Muscle of back (tissue), 3 donors: ENCODE measurements at regions not wholly inside any gene's neighbourhood (a gene's known extent, or its start where the extent isn't known, plus 50 kb on each side); places are given as distances from the start of the nearest gene placed in this dataset.
"Not testable (repeated sequence)": the region's sequence is repeated elsewhere in the genome, so short reads cannot be mapped to it uniquely, and the experiment has no call there.

Experiments used
- DNase-seq, 3 donors: peaks; one replicate each; pipeline versions ENCODE4 v3.0.0 to v3.0.0-alpha.2; 2013

- DNase-seq, result no peak
These were observed 309.2 kb upstream of the SATB1 start for GRCh38 chr3:18734309-18734708.

GRCh38 chr3:18732474-18732873 is 307.3 kb upstream of the SATB1 start:
- no peak for DNase-seq

GRCh38 chr3:18730491-18730890 is 305.4 kb upstream of the SATB1 start:
- no peak for DNase-seq

GRCh38 chr3:18729671-18730070 is 304.5 kb upstream of the SATB1 start:
- DNase-seq, result no peak

GRCh38 chr3:18725668-18726407 is 300.7 kb upstream of the SATB1 start:
- peak; percentile 10 to 43 (median 15) for DNase-seq

- no peak for DNase-seq
These were observed 299.3 kb upstream of the SATB1 start for GRCh38 chr3:18724456-18724855.

- no peak for DNase-seq
These were observed 298.2 kb upstream of the SATB1 start for GRCh38 chr3:18723206-18723810.

GRCh38 chr3:18720543-18720942 is 295.4 kb upstream of the SATB1 start:
- DNase-seq, result no peak

GRCh38 chr3:18717598-18717997 is 292.5 kb upstream of the SATB1 start:
- no peak for DNase-seq

- DNase-seq, result no peak
These were observed 291.7 kb upstream of the SATB1 start for GRCh38 chr3:18716821-18717220.

- no peak for DNase-seq
These were observed 291.0 kb upstream of the SATB1 start for GRCh38 chr3:18716101-18716500.

GRCh38 chr3:18715208-18715607 is 290.1 kb upstream of the SATB1 start:
- DNase-seq, result no peak

GRCh38 chr3:18713577-18713951 is 288.4 kb upstream of the SATB1 start:
- DNase-seq, result no peak

GRCh38 chr3:18712713-18713576 is 287.8 kb upstream of the SATB1 start:
- no peak for DNase-seq

GRCh38 chr3:18704326-18704725 is 279.2 kb upstream of the SATB1 start:
- DNase-seq, result no peak

GRCh38 chr3:18703798-18704197 is 278.7 kb upstream of the SATB1 start:
- no peak for DNase-seq

GRCh38 chr3:18693588-18694329 is 268.6 kb upstream of the SATB1 start:
- DNase-seq, result not testable (repeated sequence)

GRCh38 chr3:18687286-18687685 is 262.1 kb upstream of the SATB1 start:
- DNase-seq, result no peak

- DNase-seq, result no peak
These were observed 258.8 kb upstream of the SATB1 start for GRCh38 chr3:18683900-18684299.

GRCh38 chr3:18681818-18682345 is 256.7 kb upstream of the SATB1 start:
- no peak for DNase-seq

GRCh38 chr3:18680758-18681157 is 255.6 kb upstream of the SATB1 start:
- no peak for DNase-seq

GRCh38 chr3:18679238-18679637 is 254.1 kb upstream of the SATB1 start:
- DNase-seq, result no peak
